GM12873 (cell line): ENCODE measurements at regions not wholly inside any gene's neighbourhood (a gene's known extent, or its start where the extent isn't known, plus 50 kb on each side); places are given as distances from the start of the nearest gene placed in this dataset.

Experiments used
- CTCF ChIP-seq: IDR thresholded peaks from 2 replicates; pipeline ENCODE4 v1.5.1; 2012; ENCODE audit warnings: low read depth, mild to moderate bottlenecking, moderate library complexity, low read length, control low read depth; ENCODE audit not compliant: insufficient read depth; ENCODE audit errors: missing control alignments

- no peak for TF ChIP-seq CTCF
Measured at GRCh38 chr13:89255844-89256406, 1584.8 kb downstream of the SLITRK5 start.

- no peak for TF ChIP-seq CTCF
Measured at GRCh38 chr13:89267734-89268133, 1596.6 kb downstream of the SLITRK5 start.

DNA sequence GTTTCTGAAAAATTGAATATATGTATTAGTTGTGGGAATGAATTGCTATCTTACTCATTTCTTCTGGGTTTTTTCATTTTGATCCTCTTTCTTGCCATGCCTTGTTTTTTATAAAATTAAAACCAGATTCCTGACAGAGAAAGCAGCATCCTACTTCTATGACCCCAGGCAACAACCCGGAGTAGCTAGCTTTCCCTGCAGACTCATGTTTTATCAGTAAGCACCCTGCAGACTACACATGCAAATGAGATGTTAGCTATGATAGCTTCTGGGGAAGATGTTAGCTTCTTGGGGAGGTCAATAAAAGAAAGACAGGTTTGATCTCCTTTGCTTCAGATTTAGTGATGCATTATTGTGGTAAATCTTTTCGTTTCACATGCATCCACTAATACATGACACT, 1598.6 kb downstream of the SLITRK5 start:
- TF ChIP-seq CTCF: no peak

- TF ChIP-seq CTCF: no peak
Measured at GRCh38 chr13:89270736-89271135, 1599.6 kb downstream of the SLITRK5 start.

- TF ChIP-seq CTCF: no peak
Measured at GRCh38 chr13:89279374-89279773, 1608.2 kb downstream of the SLITRK5 start.

- TF ChIP-seq CTCF: no peak
Measured at GRCh38 chr13:89281331-89281730, 1610.2 kb downstream of the SLITRK5 start.

- TF ChIP-seq CTCF: no peak
Measured at GRCh38 chr13:89282241-89282640, 1611.1 kb downstream of the SLITRK5 start.
